ENCODE measurements at regions not wholly inside any gene's neighbourhood (a gene's known extent, or its start where the extent isn't known, plus 50 kb on each side); places are given as distances from the start of the nearest gene placed in this dataset.

DNA sequence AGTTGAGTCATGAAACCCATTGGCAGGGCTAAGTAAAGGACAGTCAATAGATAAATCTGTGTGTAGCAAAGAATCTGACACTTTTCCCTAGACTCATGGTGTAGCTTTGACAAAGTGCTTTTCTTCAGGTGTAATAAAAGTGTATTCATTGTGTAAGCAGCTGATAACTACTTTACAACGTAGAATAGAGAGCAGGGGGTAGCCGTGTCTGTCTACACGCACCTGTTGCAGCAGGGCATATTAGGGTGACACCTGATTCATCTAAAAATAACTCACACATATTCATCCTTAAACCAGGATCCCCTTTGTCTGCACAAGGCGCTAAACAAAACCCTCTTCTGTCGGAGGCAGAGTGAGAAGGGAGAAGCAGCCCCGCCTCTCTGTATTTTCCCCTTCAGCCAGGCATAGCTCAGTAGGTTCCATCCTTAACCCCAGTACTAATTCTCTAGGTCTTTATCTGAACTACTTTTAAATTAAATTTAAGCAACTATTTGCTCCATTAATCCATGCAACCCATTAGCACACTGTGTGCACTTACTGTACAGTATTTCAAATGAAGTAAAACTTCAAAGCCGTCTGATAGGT lies 306.7 kb upstream of the SASH1 start:
- TF ChIP-seq POLR2A (IDR thresholded peaks at IDR 0.05; ENCODE audit: low read length) (no peak), GATA1 (IDR thresholded peaks at IDR 0.05; ENCODE audit: low read depth, low read length) (no peak)
- DNase-seq = no peak

DNA sequence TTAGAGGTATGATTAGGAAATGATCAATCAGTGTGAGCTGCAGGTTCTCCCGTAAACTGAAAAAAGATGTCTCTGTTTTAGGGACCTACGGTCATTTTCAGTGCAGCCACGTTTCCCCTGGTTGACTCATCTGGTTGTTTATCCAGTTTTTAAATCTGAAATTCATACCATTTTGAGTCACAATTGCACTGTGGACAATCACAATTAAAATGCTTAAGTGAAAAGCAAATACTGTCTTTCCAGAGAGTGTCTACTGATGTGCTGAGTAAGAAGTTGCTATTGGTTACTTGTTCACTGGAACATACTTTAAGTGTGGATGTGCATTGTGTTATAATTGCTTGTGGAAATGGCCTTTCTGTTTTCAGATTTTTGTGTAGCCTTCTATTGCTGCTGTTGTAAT lies 305.1 kb upstream of the SASH1 start:
- DNase-seq = no peak
- TF ChIP-seq GATA1 (IDR thresholded peaks at IDR 0.05; ENCODE audit: low read depth, low read length) (no peak), POLR2A (IDR thresholded peaks at IDR 0.05; ENCODE audit: low read length) (no peak)

DNA sequence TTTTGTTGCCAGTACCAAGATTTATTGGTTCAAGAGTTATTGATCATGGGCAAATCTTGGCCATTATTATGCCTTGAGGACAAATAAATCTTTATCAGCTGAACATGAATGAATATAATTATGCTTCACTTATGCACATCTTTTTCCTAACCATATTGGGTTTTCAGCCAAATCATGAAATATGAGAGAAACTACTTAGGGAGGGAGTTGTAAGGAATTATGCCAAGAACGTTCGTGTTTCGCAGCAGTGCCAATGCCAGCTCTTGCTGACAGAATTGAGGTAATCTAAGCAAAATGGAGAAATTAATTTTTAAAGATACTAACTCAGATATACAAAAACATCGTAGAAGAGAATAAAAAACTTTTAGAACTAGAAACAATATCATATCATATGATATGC lies 301.1 kb upstream of the SASH1 start:
- TF ChIP-seq POLR2A (IDR thresholded peaks at IDR 0.05; ENCODE audit: low read length) (no peak), GATA1 (IDR thresholded peaks at IDR 0.05; ENCODE audit: low read depth, low read length) (no peak)
- no peak for DNase-seq

DNA sequence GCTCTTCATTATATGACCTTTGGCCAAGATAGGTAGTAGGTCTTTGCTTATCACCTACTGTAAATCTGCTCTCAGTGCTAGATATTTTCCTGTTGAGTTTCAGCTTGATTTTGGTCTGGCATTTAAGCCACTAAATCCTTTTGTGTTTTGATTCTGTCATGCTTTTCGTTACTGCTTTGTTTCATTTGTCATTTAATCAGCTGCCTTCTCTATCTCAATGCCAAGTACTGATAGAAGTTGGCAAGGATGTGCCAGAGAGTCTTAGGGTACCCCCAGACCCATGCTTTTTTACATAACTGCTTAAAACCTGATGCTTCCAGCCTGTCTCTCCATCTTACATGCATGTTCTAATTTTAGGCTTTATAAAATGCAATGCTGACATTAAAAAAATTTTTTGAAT lies 300.1 kb upstream of the SASH1 start:
- TF ChIP-seq POLR2A (IDR thresholded peaks at IDR 0.05; ENCODE audit: low read length) (no peak), GATA1 (IDR thresholded peaks at IDR 0.05; ENCODE audit: low read depth, low read length) (no peak)
- no peak for DNase-seq

DNA sequence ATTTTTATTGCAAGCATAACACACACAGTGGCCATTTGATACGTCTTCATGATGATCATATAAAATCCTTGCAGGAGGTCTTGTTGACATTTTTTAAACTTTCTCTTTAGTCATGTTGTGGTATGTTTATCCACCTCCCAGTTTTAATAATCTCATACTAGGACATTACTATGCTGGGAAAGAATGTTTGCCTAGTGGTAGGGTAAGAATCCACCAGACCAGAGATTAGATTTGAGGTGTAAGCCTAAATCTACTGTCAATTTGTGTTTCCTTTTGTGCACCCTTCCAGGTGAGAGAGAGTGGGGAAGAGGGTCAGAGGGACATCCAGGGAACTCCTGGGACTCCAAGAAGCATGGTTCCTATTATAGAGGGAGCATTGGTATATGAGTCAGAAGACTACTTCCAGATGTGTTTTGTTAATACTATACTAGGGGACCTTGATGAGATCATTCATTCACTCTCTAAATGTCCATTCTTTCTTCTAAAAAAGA lies 298.3 kb upstream of the SASH1 start:
- DNase-seq = no peak
- no peak for TF ChIP-seq GATA1 (IDR thresholded peaks at IDR 0.05; ENCODE audit: low read depth, low read length)
- no peak for TF ChIP-seq POLR2A (IDR thresholded peaks at IDR 0.05; ENCODE audit: low read length)

DNA sequence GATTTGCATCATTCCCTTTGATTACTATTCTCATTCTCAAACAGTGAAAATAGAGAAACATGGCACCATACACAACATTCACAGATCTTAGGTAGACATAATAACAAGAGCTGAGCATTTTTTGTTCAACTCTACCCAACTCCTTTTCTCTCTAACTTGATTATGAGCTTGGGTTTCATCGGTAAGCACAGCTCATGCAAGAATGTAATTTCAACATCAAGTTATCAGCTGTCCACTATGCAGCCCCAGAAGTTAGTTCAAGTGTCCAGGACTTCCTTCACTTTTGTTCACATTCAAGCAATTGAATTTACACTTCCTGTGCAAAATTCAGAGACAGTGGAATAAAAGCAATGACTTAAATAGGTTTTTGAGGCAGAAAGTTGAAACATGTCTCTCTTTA lies 297.7 kb upstream of the SASH1 start:
- DNase-seq = no peak
- TF ChIP-seq POLR2A (IDR thresholded peaks at IDR 0.05; ENCODE audit: low read length) (no peak), GATA1 (IDR thresholded peaks at IDR 0.05; ENCODE audit: low read depth, low read length) (no peak)

DNA sequence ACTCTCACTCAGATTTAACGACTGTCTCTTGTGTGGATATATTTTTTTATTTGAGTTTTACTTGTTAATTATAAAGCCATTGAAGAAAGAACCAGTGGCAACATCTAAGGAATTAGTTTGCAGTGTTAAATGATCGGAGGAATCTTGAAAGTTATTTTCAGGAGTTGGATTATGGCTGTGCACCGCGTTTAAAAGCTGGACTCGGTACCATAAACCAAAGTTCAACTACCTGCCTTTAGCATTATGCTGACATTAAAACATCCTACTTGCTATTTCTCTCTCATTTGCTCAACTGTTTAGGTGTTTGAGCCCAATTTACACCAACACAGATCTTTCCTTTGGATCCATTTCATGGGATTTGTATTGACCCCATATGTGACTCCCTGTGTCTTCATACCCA lies 289.4 kb upstream of the SASH1 start:
- TF ChIP-seq POLR2A (IDR thresholded peaks at IDR 0.05; ENCODE audit: low read length) (no peak), GATA1 (IDR thresholded peaks at IDR 0.05; ENCODE audit: low read depth, low read length) (no peak)
- DNase-seq = no peak

DNA sequence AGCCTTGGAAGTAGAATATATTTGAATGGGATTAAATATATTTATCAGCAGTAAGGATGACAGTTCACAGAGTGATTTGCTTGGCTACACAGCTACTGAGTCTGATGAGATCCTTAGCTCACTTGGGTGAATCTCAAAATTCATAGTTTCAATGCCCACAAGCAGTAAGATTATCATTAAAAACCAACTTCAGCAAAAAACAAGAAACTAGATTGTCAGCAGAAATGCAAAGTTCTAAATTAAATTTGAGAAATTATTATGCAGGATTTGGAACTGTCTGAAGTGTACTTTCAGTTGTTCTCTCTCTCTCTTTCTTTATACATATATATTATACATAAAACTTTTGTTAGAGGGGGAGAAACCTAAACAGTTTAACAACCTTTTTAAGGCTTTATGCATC lies 288.8 kb upstream of the SASH1 start:
- TF ChIP-seq POLR2A (IDR thresholded peaks at IDR 0.05; ENCODE audit: low read length) (no peak), GATA1 (IDR thresholded peaks at IDR 0.05; ENCODE audit: low read depth, low read length) (no peak)
- DNase-seq = no peak

DNA sequence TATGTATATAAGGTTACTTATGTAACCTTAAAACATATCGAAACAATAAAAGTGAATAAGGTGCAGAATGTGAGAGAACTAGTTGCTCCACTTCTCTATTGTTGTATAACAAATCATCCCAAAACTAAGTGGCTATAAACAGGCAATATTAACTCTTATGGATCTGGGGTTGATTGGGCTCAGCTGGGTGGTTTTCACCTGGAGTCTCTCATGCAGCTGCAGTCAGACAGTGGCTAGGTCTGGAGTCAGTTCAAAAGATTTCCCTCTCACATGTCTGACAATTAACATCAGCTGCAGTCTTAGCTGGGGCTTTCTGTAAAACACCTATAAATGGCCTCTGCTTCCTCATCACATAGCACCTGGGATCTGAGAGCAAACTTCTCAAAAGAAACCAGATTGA lies 288.4 kb upstream of the SASH1 start:
- TF ChIP-seq POLR2A (IDR thresholded peaks at IDR 0.05; ENCODE audit: low read length) (no peak), GATA1 (IDR thresholded peaks at IDR 0.05; ENCODE audit: low read depth, low read length) (no peak)
- no peak for DNase-seq

DNA sequence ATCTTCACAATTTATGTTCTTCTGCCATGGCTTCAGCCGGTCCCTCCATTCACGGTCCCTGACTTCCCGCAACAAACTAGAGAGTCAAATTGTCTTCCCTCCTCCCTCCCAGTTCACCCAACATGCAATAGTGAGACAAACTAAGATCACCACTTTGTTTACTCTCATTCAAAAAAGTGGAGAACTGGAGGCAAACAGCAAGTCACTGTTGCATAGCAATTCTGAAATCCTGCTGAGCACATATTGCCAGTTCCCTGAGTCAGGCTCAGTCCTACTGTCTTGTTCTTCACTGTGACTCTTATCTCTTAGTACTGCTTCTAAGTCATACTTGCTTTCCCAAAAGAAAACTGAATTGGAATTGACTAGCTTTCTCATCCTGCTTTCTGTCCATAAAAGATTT lies 287.2 kb upstream of the SASH1 start:
- TF ChIP-seq GATA1 (IDR thresholded peaks at IDR 0.05; ENCODE audit: low read depth, low read length) (no peak), POLR2A (IDR thresholded peaks at IDR 0.05; ENCODE audit: low read length) (no peak)
- DNase-seq = no peak

DNA sequence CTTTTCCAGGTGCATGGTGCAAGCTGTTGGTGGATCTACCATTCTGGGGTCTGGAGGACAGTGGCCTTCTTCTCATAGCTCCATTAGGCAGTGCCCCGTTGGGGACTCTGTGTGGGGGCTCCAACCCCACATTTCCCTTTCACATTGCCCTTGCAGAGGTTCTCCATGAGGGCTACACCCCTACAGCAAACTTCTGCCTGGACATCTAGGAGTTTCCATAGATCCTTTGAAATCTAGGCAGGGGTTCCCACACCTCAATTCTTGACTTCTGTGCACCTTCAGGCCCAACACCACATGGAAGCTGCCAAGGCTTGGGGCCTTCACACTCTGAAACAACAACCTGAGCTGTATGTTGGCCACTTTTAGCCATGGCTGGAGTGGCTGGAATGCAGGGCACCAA lies 282.8 kb upstream of the SASH1 start:
- TF ChIP-seq GATA1 (IDR thresholded peaks at IDR 0.05; ENCODE audit: low read depth, low read length) (no peak), POLR2A (IDR thresholded peaks at IDR 0.05; ENCODE audit: low read length) (no peak)
- DNase-seq = no peak

DNA sequence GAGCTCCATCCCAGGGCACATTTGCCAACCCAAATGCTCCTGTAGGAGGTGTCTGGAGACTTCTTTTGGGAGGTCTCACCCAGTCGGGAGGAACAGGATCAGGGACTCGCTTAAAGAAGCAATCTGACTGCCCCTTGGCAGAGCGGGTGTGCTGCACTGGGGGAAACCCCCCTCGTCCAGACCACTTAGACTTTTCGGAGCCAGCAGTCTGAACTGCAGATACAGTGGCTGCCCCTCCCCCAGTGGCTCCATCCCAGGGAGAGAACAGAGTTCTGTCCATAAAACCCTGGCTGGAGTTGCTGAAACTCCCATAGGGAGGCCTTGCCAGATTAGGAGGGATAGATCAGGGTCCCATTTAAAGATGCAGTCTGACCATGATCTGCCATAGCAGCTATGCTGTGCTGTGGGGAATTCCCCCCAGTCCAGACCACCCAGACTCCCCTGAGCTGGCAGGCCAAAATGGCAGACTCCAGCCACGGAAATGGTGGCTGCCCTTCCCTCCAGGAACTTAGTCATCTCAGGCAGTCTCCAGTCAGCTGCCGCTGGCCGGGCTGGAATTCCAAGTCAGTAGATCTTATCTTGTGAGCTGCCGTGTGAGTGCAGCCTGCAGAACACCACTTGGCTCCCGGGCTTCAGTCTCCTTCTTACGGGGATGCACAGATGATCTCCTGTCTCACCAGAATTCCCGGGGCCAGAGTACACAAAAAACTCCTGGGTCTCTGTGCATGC lies 278.1 kb upstream of the SASH1 start:
- TF ChIP-seq POLR2A (IDR thresholded peaks at IDR 0.05; ENCODE audit: low read length) (no peak), GATA1 (IDR thresholded peaks at IDR 0.05; ENCODE audit: low read depth, low read length) (no peak)
- no peak for DNase-seq

DNA sequence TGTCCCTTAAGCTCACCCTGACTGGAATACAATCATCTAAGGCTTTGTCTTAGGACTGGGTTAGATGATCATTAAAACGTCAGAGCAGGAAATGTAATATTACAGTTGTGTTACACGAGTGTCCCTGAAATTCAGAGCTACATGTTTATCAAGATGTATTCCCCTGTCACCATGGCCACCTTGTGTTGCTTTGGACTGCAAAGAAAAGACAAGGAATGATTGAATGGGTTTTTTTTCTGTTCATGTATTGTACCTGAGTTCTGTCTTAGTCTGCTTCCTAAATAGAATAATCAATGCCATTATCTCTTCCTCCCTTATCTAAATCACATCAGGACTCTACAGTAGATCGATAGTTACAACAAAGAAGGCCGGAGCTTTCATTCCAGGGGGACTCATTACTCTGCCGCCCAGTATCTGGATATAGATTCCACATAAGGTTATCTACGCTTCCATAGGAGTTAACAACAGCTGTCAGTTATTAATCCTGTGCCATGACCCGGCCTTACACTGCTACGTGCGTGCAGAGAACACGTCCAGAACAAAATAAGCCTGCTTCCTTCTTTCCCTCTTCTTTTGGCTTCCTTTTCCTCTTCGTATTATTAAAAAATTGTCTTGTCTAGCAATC lies 274.1 kb upstream of the SASH1 start:
- DNase-seq = no peak
- TF ChIP-seq GATA1 (IDR thresholded peaks at IDR 0.05; ENCODE audit: low read depth, low read length) = no peak
- TF ChIP-seq POLR2A (IDR thresholded peaks at IDR 0.05; ENCODE audit: low read length) = no peak

DNA sequence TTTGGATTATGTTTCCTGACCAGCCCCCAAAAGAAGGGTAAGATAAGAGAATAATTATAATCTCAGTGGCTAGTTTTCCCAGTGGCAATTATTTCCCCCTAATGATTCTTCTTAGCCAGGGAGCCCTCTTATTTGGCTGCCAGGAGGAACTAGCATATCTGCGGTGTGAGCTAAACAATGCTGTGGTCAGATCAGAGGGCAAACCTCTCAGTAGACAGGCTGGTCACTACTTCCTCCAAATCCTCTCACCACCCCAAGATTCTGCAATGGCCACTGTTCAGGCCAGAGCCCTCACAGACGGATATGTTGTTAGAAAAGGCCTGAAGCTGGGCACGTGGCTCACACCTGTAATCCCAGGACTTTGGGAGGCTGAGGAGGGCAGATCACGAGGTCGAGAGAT lies 273.4 kb upstream of the SASH1 start:
- TF ChIP-seq POLR2A (IDR thresholded peaks at IDR 0.05; ENCODE audit: low read length) = no peak
- DNase-seq = no peak

DNA sequence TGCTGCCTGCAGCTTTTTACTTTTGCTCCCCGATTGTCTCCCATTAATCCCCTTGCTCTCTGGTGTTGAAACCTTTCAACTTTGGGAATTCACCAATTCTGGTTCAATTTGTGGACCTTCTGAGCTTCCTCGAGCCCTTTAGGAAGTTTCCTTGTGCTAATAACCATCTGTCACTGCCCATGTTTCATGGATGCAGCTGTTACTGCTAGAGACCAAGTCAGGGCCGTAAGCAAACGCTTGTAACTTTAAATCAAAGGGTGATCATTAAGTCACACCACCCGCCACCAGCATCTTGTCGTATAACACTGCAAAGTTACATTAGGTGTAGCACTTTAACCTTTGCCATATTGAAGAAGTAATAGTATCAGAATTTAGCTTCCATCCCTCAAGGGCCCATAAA lies 268.3 kb upstream of the SASH1 start:
- DNase-seq = no peak
- TF ChIP-seq GATA1 (IDR thresholded peaks at IDR 0.05; ENCODE audit: low read depth, low read length) (no peak), POLR2A (IDR thresholded peaks at IDR 0.05; ENCODE audit: low read length) (no peak)
